ENCODE measurements at regions not wholly inside any gene's neighbourhood (a gene's known extent, or its start where the extent isn't known, plus 50 kb on each side); places are given as distances from the start of the nearest gene placed in this dataset.

DNA sequence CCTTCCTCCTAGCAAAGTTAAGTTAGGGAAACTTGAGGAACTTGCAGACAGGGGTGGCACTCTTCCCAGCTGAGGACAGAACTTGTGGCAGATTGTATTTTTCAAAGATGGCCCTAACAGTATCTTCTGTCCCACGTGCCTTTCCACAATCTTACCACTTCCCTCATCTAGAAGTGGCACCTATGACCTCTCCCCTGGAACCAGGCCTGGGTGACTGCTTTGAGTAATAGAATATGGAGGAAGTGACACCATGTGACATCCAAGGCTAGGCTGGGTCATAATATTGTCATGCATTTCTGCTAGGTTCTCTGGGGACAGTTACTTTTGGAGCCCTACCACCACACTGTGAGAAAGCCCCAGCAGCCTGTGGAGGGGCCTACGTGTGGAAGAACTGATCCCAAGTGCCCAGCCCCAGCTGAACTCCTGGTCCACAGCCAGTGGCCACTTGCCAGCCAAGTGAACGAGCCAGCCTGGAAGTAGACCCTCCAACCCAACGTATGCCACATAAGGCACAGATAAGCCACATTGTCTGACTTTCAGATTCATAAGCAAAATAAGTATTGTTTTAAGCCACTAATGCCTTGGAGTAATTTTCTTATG lies 193.7 kb downstream of the PTPN20 start:
- no peak for DNase-seq

DNA sequence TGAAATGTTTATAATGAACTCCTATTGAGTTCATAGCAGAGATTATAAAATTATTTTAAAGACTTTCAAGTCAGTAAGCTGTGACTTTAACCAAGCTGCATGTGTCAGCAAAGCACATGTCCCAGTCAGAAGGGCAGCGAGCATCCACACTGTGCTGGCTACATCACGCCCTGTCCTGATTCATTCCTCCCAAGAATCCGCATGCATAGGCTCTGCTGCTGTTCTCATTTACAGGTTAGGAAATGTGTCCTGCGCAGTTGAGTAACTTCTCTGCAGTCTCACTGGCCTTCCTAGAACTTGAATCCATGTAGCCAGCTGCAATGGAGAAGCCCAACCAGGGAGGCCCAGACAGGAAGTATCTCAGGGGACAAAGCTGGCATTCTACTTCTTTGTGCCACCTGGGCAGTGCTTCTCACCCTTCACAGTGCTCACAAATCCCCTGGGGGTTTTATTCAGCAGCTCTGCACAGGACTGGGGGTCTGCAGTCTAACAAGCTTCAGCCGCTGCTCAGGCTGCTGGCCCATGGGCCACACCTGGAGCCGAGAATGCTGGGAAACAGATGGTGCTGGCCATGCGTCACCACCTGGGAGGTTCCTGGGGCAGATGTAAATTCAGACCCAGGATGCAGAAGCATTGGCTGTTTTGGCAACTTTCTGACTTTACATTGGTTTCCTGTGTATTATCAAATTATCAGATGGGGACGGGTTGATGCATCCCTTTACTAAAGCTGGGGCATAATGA lies 192.8 kb upstream of the GDF10 start:
- DNase-seq: no peak

DNA sequence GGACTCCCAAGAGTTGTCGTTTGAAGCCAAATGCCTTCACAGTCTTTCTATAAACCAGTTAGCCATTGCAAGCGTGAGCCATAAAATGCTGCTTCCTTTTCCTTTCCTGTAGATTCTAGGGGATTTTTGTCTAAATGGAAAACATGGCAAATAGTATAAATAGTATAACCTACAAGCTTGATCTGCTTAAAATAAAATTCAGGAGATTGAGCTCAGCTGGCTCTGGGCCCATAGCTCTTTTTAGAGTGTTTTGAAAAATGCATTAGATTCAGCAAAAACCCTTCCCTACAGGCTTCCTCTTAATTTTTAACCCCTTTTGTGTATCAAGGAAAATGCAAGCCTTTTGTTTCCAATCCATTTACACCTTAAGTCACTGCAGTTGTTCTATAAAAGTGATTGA lies 190.1 kb upstream of the GDF10 start:
- DNase-seq: no peak

DNA sequence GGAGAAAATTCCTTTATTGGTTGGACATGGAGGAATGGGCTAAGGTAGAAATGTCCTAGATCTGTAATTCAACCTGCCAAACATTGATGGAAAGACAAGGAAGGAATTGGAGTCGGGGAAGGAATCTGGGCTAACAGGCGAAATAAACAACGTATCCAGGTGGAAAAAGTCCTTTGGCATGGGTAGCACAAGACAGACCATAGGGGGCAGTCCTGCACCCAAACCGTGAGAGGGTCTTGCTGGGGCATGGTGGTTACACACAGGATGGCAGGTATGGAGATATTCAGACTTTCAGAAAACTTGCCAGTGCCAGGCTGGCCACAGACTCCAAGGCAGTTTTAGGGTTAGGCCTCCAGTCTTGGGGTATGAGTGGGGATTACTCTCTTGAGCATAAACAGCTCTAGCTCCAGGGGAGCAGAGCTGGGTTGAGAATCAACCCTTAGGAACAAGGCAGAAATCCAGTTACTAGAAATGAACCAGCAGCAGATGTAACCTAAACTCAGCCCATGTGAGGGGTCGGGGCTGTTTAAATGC lies 188.6 kb upstream of the GDF10 start:
- no peak for DNase-seq

DNA sequence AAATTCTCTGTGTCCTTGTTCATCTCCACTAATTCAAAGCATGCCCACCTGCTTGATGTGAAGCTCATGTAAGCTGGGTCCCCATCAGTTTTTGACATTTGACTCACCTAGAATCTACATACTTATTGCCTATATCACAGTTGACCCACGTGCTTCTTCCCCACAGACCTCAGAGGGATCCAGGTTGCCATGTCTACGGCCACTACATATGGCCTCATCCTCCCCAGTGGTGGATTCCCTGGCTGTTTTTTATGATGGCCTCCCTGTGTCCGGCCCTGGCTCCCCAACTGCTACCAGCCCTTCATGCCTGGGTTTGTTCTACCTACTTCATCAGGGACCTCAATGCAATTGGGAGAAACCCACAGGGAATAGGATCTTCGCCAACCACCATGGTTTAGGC lies 187.4 kb upstream of the GDF10 start:
- no peak for DNase-seq

DNA sequence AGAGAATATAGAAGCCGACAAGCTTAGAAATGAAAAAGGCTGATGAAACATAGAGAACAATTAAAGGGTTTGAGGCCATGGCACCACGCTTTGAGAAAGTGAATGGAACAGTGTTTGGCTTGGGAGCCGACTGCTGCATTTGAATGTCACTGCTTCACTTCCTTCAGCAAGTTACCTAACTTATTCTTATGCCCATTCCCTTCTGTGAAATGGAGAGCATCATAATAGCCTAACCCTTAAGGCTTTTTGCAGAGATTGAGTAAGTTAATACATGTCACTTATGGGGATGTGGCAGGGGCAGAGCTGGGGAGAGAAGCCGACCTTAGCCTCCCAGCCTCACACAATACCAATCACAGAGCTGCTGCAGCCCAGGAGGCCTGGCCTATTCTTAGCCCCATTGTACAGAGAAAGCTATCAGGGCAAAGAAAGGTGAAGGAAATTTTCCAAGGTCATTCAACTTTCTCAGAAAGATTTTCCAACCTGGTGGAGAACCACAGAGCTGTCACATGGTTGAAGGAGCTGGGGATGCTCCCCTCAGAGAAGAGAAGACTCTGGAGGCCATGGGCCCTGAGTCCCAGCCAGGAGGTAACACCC lies 186.0 kb upstream of the GDF10 start:
- DNase-seq: no peak

DNA sequence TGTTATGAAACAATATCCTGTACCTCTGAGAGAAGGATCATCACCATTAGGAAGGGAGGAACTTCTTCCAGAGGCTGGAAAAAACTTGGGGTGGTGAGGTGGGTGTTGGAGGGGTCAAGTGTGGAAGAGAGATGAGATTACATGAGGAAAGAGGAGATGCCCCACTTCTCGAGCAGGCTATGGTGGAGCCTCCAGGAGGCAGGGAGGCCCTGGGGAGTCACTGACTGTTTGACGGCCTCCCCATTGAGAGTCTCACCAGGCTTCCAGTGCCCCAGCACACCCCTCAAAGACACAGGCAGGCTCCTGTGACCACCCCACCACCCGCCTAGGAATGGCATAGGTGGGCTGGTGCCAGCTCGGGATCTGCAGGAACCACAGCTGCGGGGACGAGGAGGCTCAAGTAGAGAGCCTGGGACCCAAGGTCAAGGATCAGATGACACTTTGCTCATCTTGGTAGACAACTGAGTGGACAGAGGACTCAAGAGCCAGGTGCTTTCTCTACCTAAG lies 185.3 kb upstream of the GDF10 start:
- DNase-seq: no peak

DNA sequence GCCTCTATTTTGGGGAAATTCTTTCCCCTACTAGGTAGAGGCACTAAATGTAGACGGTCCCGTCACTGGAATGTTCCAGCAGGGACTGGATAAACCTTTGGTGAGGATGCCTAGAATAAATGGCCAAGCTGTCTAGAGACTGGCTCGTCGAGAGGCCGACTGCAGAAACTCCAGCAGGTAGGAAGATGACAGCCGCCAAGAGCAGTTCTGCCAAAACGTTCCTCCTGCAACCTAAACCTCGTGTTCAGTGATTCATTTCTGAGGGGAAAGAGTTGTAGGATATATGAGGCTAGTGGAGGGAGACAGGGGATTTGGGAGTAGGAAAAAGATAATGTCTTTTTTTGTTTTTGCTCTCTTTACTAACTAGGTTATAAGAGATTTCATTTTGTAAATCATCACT lies 184.7 kb upstream of the GDF10 start:
- no peak for DNase-seq

DNA sequence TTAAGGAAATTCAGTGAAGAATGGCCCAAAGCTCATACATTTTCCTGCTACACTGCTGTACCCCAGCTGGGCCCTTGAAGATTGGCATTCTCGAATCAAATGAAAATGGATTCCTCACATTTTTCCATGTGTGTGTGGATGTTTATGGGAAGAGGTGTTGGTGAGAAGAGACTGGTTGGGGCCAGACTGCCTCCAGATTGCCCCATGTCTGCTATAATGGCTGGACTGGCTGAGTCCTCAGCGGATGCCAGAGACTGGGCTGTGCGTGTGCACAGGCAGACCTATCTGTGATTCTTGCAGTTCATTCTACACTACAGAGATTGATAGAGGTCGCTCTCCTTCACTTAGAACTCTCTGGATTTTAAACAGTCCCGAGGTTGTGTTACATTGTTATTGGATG lies 183.6 kb upstream of the GDF10 start:
- no peak for DNase-seq

DNA sequence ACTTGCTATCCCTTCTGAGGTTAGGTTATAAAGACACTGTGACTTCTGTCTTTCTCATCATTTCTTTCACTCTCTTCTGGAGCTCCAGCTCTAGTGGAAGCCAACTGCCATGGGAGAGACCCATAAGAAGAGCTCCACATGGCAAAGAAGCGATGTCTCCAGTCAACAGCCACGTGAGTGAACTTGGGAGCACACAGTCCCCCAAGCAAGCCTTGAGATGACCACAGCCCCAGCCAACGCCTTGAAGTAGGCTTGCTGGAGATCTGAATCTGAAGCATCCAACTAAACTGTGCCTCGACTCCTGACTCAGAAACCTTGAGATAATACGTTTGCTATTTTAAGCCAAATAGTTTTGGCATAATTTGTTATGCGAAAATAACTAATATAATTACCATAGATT lies 181.7 kb upstream of the GDF10 start:
- DNase-seq: no peak

DNA sequence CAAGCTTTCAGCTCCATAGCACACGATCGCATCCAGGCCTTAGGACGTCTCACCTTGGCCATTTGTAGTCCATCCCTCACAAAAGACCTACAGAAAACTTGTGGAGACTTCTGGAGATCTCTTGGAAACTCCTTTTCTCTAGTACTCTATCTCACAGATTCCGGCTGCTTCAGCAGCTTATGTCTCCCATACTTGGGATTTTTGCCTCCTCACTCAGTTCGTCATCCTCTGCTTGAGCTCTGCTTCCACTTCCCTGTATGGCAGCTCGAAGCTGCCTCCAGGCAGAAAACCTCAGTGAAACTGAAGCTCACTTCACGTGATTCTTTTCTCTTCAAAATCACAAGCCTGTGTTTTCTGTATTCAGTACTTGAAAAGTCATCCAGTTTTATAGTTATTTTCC lies 178.7 kb upstream of the GDF10 start:
- no peak for DNase-seq

DNA sequence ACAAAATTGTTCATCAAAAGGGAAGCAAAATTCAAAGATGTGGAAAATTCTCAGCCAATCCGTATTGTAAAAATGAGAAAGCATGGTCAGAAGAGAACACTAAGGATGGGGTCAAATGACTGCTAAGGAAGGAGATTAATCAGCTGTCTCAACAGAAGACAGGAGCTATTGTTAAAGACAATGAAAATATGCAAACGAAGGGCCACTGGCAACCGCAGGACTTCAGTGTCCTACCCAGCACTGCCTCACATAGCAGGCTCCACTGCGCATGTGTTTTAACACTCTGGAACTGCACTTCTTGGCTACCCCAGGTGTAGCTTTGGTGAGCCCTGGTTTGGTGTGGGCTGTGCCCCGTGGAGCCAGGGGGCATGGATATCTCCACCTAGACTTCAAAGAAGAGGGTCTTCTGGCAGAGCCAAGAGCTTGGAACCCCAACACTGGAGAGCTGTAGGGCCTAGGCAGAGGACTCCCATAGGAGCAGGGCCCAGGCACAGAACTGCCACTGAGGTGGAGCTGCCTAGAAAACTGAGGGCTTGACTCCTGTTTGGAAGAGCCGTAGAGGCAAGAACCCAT lies 176.2 kb upstream of the GDF10 start:
- no peak for DNase-seq

DNA sequence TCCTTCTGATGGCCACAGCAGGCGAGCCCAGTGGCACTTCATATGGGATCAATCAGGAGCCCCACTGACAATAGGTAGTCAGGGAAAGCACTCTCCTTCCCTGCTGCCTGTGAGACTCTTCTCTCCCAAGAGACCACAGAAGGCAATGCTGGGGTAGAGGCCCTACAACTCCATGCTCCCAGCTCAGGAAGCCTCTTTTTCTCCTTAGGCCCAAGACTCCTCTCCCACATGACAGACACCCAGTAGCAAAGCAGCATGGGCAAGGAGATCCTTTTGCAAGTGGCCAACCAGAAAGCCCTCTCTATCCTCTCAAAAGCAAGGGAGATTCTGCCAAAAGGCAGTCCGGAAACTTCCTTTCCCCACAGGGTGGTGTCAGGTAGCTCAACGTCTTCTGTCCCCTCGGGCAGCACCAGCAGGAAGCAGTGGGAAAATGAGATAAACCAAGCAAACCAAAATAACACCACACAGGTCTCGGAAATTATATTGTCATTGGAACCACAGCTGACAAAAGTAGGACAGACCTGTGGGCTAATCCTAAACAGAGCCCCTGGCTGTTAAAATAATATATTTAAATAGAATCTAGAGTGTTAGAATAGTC lies 172.7 kb upstream of the GDF10 start:
- DNase-seq: no peak

DNA sequence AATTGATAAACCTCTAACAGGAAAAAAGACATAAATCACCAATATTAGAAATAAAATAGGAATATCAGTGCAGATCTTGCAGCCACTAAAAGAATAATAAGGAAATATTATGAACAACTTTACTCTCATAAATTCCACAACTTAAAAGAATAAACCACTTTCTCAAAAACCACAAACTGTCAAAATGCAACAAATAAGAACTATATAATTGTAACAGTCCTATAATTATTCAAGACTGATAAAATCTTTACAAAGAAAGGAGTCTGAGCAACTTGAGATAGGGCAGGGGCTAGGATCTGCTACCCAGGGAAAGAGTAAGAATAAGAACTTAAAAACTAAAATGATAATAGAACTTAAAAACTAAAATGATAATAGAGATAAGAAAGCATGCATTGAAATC lies 169.5 kb upstream of the GDF10 start:
- DNase-seq: no peak

DNA sequence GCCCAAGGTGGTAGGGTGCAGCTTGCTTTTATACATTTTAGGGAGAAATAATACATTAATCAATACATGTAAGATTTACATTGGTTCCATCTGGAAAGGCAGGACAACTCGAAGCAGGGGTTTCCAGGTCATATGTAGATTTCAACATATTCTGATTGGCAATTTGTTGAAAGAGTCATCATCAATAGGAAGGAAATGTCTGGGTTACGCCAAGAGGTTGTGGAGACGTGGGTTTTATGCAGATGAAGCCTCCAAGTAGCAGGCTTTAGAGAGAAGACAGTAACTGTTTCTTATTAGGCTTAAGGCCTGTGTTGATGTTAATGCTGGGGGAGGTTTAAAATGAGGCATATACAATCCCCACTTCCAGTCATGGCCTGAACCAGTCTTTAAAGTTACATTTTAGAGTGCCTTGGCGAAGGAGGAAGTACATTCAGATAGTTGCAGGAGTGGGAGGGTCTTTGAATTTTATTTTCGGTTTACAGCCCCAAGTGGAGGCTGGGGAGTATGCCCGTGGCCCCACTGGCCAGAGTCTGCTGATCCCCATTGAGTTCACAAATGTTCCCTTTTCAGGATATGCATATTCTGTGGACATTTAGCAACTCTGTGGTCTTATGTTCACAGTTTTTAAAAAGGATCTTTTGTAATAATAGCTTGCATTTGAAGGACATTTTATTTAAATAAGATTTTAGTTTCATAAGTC lies 166.0 kb upstream of the GDF10 start:
- no peak for DNase-seq

DNA sequence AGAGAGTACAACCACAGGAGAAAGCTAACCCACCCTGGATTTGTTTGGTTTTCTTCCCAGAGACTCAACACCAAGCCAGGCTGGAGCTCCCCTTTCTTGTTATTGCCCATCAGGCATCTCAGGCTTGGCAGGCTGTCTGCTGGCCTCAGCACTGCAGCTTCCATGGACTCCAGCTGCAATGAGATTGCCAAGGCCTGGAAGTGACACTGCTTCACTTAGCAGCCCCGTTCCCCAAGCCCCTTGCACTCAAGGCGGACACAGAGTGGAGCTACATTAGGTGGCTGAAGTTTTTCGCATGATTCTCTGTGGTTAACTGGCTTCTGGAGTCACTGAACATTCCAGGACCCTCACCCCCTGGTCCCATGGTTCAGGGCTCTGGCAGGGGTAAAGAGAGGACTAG lies 163.1 kb upstream of the GDF10 start:
- DNase-seq: no peak

DNA sequence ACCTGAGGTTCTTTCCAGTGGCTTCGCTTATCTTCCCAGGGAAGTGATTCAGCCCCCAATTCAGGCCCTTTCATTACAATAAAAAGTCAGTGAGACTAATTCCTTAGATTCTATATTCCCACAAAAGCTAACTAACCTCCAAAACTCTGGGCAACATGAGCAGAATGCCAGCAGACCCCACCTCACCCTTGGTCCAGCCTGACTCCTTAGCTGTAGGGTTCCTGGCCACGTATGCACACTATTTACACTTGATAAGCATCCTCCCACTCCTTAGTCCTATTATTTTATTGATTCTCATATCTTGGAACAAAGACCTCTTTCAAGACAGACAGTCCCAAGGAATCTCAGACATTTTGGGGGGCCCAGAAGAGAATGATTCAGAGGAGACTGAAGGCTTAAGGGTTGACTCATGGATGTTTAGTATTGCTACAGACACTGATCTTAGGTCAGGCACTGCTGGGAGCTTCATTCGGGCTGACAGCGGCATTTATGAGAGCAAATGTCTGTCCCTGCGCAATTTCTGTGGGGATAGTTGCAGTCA lies 162.6 kb upstream of the GDF10 start:
- no peak for DNase-seq

DNA sequence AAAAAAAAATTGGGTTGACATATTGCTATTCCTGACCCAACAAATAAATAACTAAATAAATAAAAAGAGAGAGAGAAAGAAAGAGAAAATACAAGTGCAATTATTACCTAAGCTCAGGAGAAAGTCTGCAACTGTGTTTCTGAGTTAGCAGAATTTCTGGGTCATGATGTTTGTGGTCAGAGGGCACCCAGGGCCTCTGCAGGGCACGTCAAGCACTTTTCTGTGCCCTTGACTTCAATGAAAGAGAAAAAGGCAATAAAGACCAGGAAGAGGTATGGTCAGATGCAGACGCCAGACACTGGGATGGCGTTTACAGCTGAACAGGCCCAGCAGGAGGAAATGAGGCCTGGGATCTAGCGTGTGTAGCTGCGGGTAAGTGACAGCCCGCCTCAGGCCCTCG lies 160.9 kb upstream of the GDF10 start:
- DNase-seq: no peak

DNA sequence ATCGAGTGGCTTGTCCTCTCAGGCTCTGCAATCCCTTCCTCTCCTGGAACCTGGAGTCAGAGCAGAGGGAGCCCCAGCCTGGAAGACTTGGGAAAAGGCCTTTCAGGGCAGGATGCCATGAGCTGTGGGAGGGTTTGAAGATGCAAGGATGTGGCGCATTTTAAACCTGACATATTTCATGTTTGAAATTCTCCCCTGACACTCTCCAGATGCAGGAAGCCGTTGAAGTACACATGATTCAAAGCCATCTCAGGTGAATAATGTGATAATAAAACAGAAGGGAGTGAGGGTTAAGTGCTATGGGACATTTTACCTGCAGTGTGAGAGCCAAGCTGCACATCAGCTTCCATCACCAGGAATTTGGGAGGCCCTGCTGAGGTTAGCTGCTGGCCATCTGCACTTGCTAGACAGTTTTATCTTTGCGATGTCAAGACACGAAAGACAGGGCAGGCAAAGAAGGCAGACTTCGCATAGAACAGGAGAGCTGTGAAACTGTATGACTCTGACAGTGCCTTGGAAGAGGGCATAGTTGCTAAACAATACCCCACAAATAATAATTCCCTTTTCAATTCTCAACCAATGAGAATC lies 159.1 kb upstream of the GDF10 start:
- DNase-seq: no peak

DNA sequence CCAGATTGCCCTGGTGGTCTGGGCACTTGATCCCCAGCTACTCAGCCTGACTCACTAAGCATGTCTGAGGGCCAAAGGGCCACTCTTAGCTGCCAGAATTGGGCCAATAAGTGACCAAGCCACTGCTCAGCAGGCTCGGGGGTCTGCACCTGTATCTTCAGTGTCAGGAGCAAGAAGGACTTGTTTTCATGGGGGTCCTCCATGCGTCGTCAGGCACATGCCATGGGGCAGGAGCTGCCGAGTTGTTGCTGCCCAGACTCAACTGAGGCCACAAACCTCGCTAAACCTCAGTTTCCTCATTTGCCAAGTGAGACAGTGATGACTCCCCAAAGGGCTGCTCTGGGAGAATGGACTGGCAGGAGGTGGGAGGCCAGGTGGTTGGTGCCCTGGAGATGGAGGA lies 158.6 kb upstream of the GDF10 start:
- DNase-seq: no peak

DNA sequence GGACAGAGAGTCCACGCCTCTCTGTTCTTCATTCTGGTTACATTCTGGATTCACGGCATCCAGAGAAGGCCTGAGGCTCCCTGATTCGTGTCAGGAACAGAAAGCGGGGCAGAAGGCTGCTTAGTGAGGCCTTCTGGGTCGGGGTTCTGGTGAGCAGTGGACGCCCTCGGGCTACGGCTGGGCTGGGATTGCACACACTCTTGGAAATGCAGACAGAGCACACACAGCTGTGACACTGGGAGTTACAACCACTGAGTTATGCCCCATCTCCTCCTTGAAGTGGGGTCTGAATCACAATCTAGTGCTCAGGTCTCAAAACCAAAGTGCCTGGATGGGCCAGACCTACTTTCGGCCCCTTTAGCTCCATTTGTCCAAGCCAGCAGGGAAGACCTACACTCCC lies 156.9 kb upstream of the GDF10 start:
- no peak for DNase-seq

Data from left kidney (tissue), 1 donor.